A549 (cell line): ENCODE measurements at regions not wholly inside any gene's neighbourhood (a gene's known extent, or its start where the extent isn't known, plus 50 kb on each side); places are given as distances from the start of the nearest gene placed in this dataset.

ENCODE experiments used
- ATAC-seq, 2 experiments: fragments of 200-7000 bp in 1 of 2; fragments of >200 bp in 1 of 2; cut with Nextera tagmentation in 1 of 2; cut with Tn5 transposase in 1 of 2; 3 replicates each; pipeline versions ENCODE4 v1.8.0 to v1.9.1; 2018 to 2020; ENCODE audit warnings: mild to moderate bottlenecking in 1 of 2, moderate library complexity in 1 of 2
- CTCF ChIA-PET: fragments of 300-600 bp; sonication (Branson Sonifier 250); formaldehyde crosslinking; extraction: SDS; loops from one replicate; lab custom pipeline; 2021; ENCODE audit warnings: antibody characterized with exemption, inconsistent platforms; lab: Yijun Ruan, JAX
- POLR2A ChIA-PET: fragments of 350-600 bp; formaldehyde crosslinking; extraction: SDS; loops from one replicate; lab custom pipeline; 2021; ENCODE audit warnings: antibody characterized with exemption, inconsistent platforms; lab: Yijun Ruan, JAX
- DNase-seq, 2 experiments: peaks; one replicate each; pipeline versions ENCODE4 v3.0.0 to v3.0.0-alpha.2; 2011 to 2016; ENCODE audit warnings: low read depth in 1 of 2, low spot score in 1 of 2
- FAIRE-seq: peaks from 2 replicates; lab custom pipeline; 2011; peaks lifted over from hg19 to GRCh38; lab: Jason Lieb, UNC
- H3K27ac ChIP-seq, 2 experiments: fragments of >200 bp; sonication (Bioruptor Twin); formaldehyde crosslinking; 3 replicates each; pipeline ENCODE4 v1.5.1; 2016 to 2017
- H3K4me1 ChIP-seq: fragments of >200 bp; sonication (Bioruptor Twin); formaldehyde crosslinking; 3 replicates; pipeline ENCODE4 v1.6.1; 2016
- H3K4me2 ChIP-seq: fragments of >200 bp; sonication (Bioruptor Twin); formaldehyde crosslinking; 3 replicates; pipeline ENCODE4 v1.6.1; 2016
- H3K4me3 ChIP-seq: fragments of >200 bp; sonication (Bioruptor Twin); formaldehyde crosslinking; 3 replicates; pipeline ENCODE4 v1.5.1; 2016
- H3K9me3 ChIP-seq: fragments of >200 bp; sonication (Bioruptor Twin); formaldehyde crosslinking; 3 replicates; pipeline ENCODE4 v1.6.1; 2016
- BHLHE40 ChIP-seq: IDR thresholded peaks from 2 replicates; pipeline ENCODE4 v1.6.1; 2012; ENCODE audit warnings: low read depth, low read length, inconsistent platforms
- EHMT2 ChIP-seq: fragments of 200-600 bp; sonication (generic); IDR thresholded peaks from 2 replicates; pipeline ENCODE4 v1.6.1; 2016; ENCODE audit warnings: antibody characterized with exemption, low read depth, mild to moderate bottlenecking, moderate library complexity
- EP300 ChIP-seq, 2 experiments: fragments of >200 bp; sonication (Bioruptor Twin); formaldehyde crosslinking; IDR thresholded peaks; 2 replicates in 1 of 2; 3 replicates in 1 of 2; pipeline ENCODE4 v1.6.1; 2016 to 2017
- ESRRA ChIP-seq: fragments of 150-350 bp; IDR thresholded peaks from 2 replicates; pipeline ENCODE4 v1.6.1; 2014; ENCODE audit warnings: mild to moderate bottlenecking, low read length, borderline replicate concordance
- GATA3 ChIP-seq: IDR thresholded peaks from 2 replicates; pipeline ENCODE4 v1.6.1; 2012; ENCODE audit warnings: borderline replicate concordance
- HOXA7 ChIP-seq: fragments of 250-450 bp; sonication (Bioruptor Pico); IDR thresholded peaks from 2 replicates; pipeline ENCODE4 v1.5.0; 2020; ENCODE audit warnings: mild to moderate bottlenecking, moderate library complexity
- JUN ChIP-seq, 2 experiments: fragments of >200 bp; sonication (Bioruptor Twin); formaldehyde crosslinking; IDR thresholded peaks; 2 replicates in 1 of 2; 3 replicates in 1 of 2; pipeline ENCODE4 v1.6.1; 2016 to 2017
- JUNB ChIP-seq: fragments of >200 bp; sonication (Bioruptor Twin); formaldehyde crosslinking; IDR thresholded peaks from 2 replicates; pipeline ENCODE4 v1.6.1; 2016
- MAFK ChIP-seq: fragments of 450-650 bp; IDR thresholded peaks from 2 replicates; pipeline ENCODE4 v1.6.1; 2014; ENCODE audit not compliant: partially characterized antibody
- NFE2L2 ChIP-seq: fragments of 150-350 bp; conservative IDR thresholded peaks from 2 replicates; pipeline ENCODE4 v1.6.1; 2014; ENCODE audit warnings: low read length
- NR3C1 ChIP-seq: fragments of >200 bp; sonication (Bioruptor Twin); formaldehyde crosslinking; IDR thresholded peaks from 3 replicates; pipeline ENCODE4 v1.6.1; 2017
- PHF8 ChIP-seq: fragments of 200-600 bp; sonication (generic); IDR thresholded peaks from 2 replicates; pipeline ENCODE4 v1.6.1; 2016; ENCODE audit warnings: low read depth, mild to moderate bottlenecking, antibody characterized with exemption, moderate library complexity, borderline replicate concordance
- RARB ChIP-seq: fragments of 250-450 bp; sonication (Bioruptor Pico); IDR thresholded peaks from 2 replicates; pipeline ENCODE4 v1.8.0; 2021; ENCODE audit warnings: mild to moderate bottlenecking, moderate library complexity
- RCOR1 ChIP-seq: fragments of 150-350 bp; IDR thresholded peaks from 2 replicates; pipeline ENCODE4 v1.6.1; 2014; ENCODE audit warnings: antibody characterized with exemption, low read length, low read depth
- RNF2 ChIP-seq: fragments of 200-600 bp; sonication (generic); IDR thresholded peaks from 2 replicates; pipeline ENCODE4 v1.6.1; 2016; ENCODE audit warnings: low read depth, mild to moderate bottlenecking, antibody characterized with exemption, moderate library complexity, borderline replicate concordance
- SMC3 ChIP-seq: fragments of >200 bp; sonication (Bioruptor Twin); formaldehyde crosslinking; IDR thresholded peaks from 3 replicates; pipeline ENCODE4 v1.6.1; 2018; ENCODE audit warnings: inconsistent platforms
- SREBF2 ChIP-seq: fragments of 450-650 bp; IDR thresholded peaks from 2 replicates; pipeline ENCODE4 v1.6.1; 2014; ENCODE audit warnings: mild to moderate bottlenecking, moderate library complexity
- TFCP2L1 ChIP-seq: fragments of 250-450 bp; sonication (Bioruptor Pico); IDR thresholded peaks from 2 replicates; pipeline ENCODE4 v1.5.0; 2021; ENCODE audit warnings: mild to moderate bottlenecking
- ZFP36 ChIP-seq: fragments of 450-650 bp; IDR thresholded peaks from 2 replicates; pipeline ENCODE4 v1.6.1; 2014; ENCODE audit warnings: borderline replicate concordance; ENCODE audit not compliant: partially characterized antibody
- WGBS: methylation state at CpG from one replicate; pipeline ENCODE4 v1.1.6; 2017; ENCODE audit errors: missing lambda C conversion rate; 5-methylcytosine and 5-hydroxymethylcytosine counted together
- TF ChIP-seq, protein P1 (sequence below): fragments of 150-350 bp; IDR thresholded peaks from 2 replicates; pipeline ENCODE4 v1.6.1; 2014; ENCODE audit warnings: low read depth, mild to moderate bottlenecking, low read length
- TF ChIP-seq, protein P2 (sequence below): fragments of 250-450 bp; sonication (Bioruptor Pico); IDR thresholded peaks from 2 replicates; pipeline ENCODE4 v1.5.0; 2021; ENCODE audit warnings: mild to moderate bottlenecking, moderate library complexity, borderline replicate concordance
- TF ChIP-seq, protein P3 (sequence below): fragments of >200 bp; sonication (Bioruptor Twin); formaldehyde crosslinking; IDR thresholded peaks from 3 replicates; pipeline ENCODE4 v1.6.1; 2016
- TF ChIP-seq, protein P4 (sequence below): fragments of 200-600 bp; sonication (generic); IDR thresholded peaks from 2 replicates; pipeline ENCODE4 v1.6.1; 2016; ENCODE audit warnings: antibody characterized with exemption, mild to moderate bottlenecking, moderate library complexity
- TF ChIP-seq, protein P5 (sequence below): fragments of 450-650 bp; IDR thresholded peaks from 2 replicates; pipeline ENCODE4 v1.6.1; 2014; ENCODE audit warnings: antibody characterized with exemption

DNA sequence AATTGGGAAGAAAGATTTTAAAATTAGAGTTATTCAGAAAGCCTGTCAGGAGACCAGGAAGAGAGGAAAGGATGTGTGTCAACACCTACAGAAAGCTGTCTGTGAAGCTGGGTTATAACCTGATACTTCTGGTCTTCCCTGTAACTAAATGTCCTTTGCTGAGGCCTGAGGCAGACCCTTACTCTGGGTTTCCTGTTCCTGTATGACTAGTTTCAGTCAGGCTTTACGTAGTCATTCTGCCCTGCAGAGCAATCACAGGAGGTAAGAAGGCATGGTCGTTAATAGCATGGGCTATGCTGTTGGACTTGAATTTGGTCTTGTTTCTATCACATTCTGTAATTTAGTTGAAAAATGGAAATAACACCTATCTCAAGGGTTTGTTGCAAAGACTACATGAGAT is 110.5 kb upstream of the IGFBP7 start:
- WGBS: 53% methylated on average over 2 of the region's 2 CpGs
- DNase-seq (no peak), ATAC-seq (no peak), FAIRE-seq (no peak)
- POLR2A ChIA-PET: no interaction called here
- H3K27ac ChIP-seq: no peak overlapping the region
- H3K4me3 ChIP-seq: no peak overlapping the region
- H3K4me1 ChIP-seq: no peaks in the 10 kb centered on the region
- no peak for TF ChIP-seq ESRRA
- H3K9me3 ChIP-seq: no peaks in the 10 kb centered on the region
- CTCF ChIA-PET: interaction anchor here (1.2 kb wide), 1 partner anchor 58 kb away, joined by 4 read pairs; no protein-coding TSS in a partner anchor
- H3K4me2 ChIP-seq: no peak overlapping the region

DNA sequence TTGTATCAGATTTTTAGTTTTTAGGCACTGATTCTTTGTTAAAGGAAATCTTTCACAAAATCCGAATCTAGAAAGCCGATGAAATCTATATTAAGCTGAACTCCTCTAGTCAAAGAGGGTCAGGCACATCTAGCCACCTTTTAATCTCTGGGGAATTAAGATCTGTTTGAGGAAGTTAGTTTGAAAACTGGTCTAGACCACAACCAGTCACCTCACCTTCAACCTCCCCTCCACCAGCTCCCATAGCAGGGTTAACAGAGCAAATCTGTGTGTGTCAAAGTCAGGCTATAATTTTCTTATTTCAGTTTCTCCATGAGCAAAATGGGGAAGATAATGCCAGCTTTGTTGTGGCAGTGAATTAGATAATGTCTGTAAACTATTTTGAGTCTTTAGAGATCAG is 110.0 kb upstream of the IGFBP7 start:
- no peak overlapping the region for H3K4me2 ChIP-seq
- TF ChIP-seq RCOR1 (no peak), HOXA7 (CRISPR knock-in tag) (no peak), EHMT2 (no peak), SMC3 (no peak), SREBF2 (no peak), MAFK (no peak), GATA3 (no peak)
- TF ChIP-seq, protein P1, sequence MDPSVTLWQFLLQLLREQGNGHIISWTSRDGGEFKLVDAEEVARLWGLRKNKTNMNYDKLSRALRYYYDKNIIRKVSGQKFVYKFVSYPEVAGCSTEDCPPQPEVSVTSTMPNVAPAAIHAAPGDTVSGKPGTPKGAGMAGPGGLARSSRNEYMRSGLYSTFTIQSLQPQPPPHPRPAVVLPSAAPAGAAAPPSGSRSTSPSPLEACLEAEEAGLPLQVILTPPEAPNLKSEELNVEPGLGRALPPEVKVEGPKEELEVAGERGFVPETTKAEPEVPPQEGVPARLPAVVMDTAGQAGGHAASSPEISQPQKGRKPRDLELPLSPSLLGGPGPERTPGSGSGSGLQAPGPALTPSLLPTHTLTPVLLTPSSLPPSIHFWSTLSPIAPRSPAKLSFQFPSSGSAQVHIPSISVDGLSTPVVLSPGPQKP: no peak
- TF ChIP-seq, protein P2, sequence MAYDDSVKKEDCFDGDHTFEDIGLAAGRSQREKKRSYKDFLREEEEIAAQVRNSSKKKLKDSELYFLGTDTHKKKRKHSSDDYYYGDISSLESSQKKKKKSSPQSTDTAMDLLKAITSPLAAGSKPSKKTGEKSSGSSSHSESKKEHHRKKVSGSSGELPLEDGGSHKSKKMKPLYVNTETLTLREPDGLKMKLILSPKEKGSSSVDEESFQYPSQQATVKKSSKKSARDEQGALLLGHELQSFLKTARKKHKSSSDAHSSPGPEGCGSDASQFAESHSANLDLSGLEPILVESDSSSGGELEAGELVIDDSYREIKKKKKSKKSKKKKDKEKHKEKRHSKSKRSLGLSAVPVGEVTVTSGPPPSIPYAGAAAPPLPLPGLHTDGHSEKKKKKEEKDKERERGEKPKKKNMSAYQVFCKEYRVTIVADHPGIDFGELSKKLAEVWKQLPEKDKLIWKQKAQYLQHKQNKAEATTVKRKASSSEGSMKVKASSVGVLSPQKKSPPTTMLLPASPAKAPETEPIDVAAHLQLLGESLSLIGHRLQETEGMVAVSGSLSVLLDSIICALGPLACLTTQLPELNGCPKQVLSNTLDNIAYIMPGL (CRISPR knock-in tag): no peak
- ChIA-PET CTCF (interaction anchor here (1.2 to 1.9 kb wide), 2 partner anchors 29 to 57 kb away, joined by 4 to 6 read pairs; no protein-coding TSS in a partner anchor), POLR2A (no interaction called here)
- no peaks in the 10 kb centered on the region for H3K9me3 ChIP-seq
- no peak overlapping the region for H3K27ac ChIP-seq
- no peaks in the 10 kb centered on the region for H3K4me1 ChIP-seq
- H3K4me3 ChIP-seq: no peak overlapping the region
- no peak for FAIRE-seq
- 32% methylated on average over 2 of the region's 2 CpGs for WGBS
- ATAC-seq: no peak
- no peak for DNase-seq

DNA sequence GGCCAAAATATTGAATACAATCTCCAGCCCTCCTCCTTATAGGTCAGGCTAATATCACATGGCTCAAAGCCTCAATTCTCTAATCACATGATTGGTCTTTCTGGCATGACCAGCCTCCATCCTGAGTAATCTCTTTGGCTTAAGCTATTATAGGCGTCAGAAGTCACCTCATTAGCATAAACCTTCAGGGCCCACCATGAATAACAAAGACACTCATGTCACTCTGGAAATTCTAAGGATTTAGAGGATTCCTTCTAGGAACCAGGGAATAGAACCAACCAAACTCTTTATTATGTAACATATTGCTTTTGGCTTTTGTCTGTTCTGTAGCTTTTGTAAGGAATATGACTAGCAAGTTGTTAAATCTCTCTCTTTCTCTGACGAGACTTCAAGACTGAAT is 109.2 kb upstream of the IGFBP7 start:
- FAIRE-seq: no peak
- POLR2A ChIA-PET: no interaction called here
- no peak for TF ChIP-seq EP300 (IDR thresholded peaks at IDR 0.05)
- TF ChIP-seq JUNB: no peak
- TF ChIP-seq PHF8: no peak
- no peak for TF ChIP-seq ZFP36
- TF ChIP-seq, protein P2 (CRISPR knock-in tag): no peak
- no peak for TF ChIP-seq BHLHE40
- no peak for TF ChIP-seq RNF2
- TF ChIP-seq, protein P3, sequence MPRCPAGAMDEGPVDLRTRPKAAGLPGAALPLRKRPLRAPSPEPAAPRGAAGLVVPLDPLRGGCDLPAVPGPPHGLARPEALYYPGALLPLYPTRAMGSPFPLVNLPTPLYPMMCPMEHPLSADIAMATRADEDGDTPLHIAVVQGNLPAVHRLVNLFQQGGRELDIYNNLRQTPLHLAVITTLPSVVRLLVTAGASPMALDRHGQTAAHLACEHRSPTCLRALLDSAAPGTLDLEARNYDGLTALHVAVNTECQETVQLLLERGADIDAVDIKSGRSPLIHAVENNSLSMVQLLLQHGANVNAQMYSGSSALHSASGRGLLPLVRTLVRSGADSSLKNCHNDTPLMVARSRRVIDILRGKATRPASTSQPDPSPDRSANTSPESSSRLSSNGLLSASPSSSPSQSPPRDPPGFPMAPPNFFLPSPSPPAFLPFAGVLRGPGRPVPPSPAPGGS: no peak
- no peak for TF ChIP-seq RARB
- TF ChIP-seq, protein P4, sequence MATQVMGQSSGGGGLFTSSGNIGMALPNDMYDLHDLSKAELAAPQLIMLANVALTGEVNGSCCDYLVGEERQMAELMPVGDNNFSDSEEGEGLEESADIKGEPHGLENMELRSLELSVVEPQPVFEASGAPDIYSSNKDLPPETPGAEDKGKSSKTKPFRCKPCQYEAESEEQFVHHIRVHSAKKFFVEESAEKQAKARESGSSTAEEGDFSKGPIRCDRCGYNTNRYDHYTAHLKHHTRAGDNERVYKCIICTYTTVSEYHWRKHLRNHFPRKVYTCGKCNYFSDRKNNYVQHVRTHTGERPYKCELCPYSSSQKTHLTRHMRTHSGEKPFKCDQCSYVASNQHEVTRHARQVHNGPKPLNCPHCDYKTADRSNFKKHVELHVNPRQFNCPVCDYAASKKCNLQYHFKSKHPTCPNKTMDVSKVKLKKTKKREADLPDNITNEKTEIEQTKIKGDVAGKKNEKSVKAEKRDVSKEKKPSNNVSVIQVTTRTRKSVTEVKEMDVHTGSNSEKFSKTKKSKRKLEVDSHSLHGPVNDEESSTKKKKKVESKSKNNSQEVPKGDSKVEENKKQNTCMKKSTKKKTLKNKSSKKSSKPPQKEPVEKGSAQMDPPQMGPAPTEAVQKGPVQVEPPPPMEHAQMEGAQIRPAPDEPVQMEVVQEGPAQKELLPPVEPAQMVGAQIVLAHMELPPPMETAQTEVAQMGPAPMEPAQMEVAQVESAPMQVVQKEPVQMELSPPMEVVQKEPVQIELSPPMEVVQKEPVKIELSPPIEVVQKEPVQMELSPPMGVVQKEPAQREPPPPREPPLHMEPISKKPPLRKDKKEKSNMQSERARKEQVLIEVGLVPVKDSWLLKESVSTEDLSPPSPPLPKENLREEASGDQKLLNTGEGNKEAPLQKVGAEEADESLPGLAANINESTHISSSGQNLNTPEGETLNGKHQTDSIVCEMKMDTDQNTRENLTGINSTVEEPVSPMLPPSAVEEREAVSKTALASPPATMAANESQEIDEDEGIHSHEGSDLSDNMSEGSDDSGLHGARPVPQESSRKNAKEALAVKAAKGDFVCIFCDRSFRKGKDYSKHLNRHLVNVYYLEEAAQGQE: no peak
- TF ChIP-seq JUN (IDR thresholded peaks at IDR 0.05): no peak
- TF ChIP-seq, protein P5, sequence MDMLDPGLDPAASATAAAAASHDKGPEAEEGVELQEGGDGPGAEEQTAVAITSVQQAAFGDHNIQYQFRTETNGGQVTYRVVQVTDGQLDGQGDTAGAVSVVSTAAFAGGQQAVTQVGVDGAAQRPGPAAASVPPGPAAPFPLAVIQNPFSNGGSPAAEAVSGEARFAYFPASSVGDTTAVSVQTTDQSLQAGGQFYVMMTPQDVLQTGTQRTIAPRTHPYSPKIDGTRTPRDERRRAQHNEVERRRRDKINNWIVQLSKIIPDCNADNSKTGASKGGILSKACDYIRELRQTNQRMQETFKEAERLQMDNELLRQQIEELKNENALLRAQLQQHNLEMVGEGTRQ: no peak
- TF ChIP-seq GATA3: no peak
- TF ChIP-seq NFE2L2: no peak
- no peak for TF ChIP-seq NR3C1
- no peak for TF ChIP-seq TFCP2L1 (CRISPR knock-in tag)
- no peak for TF ChIP-seq ESRRA
- no peak for TF ChIP-seq SREBF2

More for the DNA sequence above, 109.2 kb upstream of the IGFBP7 start:
- 16% methylated on average over 2 of the region's 2 CpGs for WGBS
- ATAC-seq: no peak
- H3K4me2 ChIP-seq: no peak overlapping the region
- no peaks in the 10 kb centered on the region for H3K9me3 ChIP-seq
- CTCF ChIA-PET: interaction anchor here (1.9 kb wide), 1 partner anchor 29 kb away, joined by 6 read pairs; no protein-coding TSS in a partner anchor
- no peak for DNase-seq
- H3K27ac ChIP-seq: no peak overlapping the region
- no peak overlapping the region for H3K4me3 ChIP-seq
- no peaks in the 10 kb centered on the region for H3K4me1 ChIP-seq
